ENCODE measurements at regions not wholly inside any gene's neighbourhood (a gene's known extent, or its start where the extent isn't known, plus 50 kb on each side); places are given as distances from the start of the nearest gene placed in this dataset.
"Not testable (repeated sequence)": the region's sequence is repeated elsewhere in the genome, so short reads cannot be mapped to it uniquely, and the experiment has no call there.

DNA sequence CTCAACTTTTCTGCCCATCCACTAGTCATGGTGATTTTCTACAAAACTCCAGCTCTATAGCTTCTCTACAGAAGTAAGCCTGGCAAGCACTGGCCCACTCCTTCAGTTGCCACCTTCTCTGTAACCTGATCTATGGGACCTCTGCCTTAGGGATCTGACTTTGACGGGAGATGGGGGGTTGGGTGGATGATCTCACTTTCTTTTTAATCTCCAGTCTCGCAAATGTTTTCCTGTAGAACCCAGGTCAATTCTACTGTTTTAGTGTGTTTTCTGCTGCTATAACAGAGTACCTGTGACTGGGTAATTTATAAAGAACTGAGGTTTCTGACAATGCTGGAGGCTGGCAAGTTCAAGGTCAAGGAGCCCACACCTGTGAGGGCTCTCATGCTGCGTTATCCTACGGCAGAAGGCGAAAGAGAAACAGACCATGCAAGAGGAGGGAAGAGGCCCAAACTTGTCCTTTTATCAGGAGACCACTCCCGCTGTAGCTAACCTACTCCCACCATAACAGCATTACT lies 189.9 kb upstream of the THRB start:
- no peak for DNase-seq (ENCODE audit: low spot score)
- Mint-ChIP-seq H3K36me3 (ENCODE audit: low read depth) (no peaks in the 10 kb centered on the region), H3K4me1 (ENCODE audit: low read depth) (peaks cover 17% of the 10 kb centered on the region), H3K9me3 (no peaks in the 10 kb centered on the region), H3K27ac (no peak overlapping the region), H3K4me3 (no peak overlapping the region), H3K27me3 (ENCODE audit: insufficient read depth) (peaks cover 47% of the 10 kb centered on the region)
- intact Hi-C loops (cut with micrococcal nuclease): loop anchor here (5.0 to 10.0 kb wide), 3 partner anchors 180 to 980 kb away; partner anchors contain the start of gene TOP2B

DNA sequence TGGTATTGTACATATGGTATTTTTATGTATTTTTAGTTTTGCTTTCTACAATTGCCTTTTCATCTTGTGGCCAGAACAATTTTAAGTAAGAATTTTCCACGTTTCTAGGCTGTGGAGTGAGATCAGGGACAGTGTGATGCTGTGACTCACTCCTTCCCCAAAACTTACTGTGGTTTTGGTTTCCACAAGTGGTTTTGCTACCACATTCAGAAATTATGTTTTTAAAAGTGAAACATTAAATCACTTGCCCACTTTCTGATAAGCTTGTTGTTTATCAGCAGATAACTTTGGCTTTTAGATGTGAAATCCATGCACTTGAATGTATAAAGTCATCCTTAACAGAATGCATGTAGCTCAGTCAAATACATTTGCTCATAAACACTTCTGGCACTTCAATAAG lies 192.2 kb upstream of the THRB start:
- Mint-ChIP-seq H3K4me3 (no peak overlapping the region), H3K4me1 (ENCODE audit: low read depth) (peaks cover 11% of the 10 kb centered on the region), H3K27me3 (ENCODE audit: insufficient read depth) (peaks cover 34% of the 10 kb centered on the region), H3K9me3 (no peaks in the 10 kb centered on the region), H3K27ac (no peak overlapping the region), H3K36me3 (ENCODE audit: low read depth) (no peaks in the 10 kb centered on the region)
- no peak for DNase-seq (ENCODE audit: low spot score)
- intact Hi-C loops (cut with micrococcal nuclease): loop anchor here (1.0 to 10.0 kb wide), 4 partner anchors 9 to 978 kb away; partner anchors contain the start of gene TOP2B

DNA sequence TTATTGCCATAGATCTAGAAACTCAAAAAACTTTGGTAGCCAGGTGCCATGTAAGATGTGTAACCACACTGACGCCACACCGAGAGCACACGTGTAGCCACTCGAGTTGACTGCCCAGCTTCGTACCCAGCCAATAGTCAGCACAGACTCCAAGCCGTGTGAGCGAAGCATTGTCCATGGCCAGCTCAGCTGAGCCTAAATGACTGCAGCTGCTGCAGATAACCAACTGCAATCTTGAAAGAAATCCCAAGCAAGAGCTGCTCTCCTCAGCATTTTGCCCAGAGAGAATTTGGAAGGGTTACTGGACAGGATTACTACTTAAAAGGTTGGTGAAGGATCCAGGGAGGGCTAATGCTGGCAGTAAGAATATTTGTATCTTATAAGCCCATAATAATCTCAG lies 193.0 kb upstream of the THRB start:
- no peak overlapping the region for H3K27ac Mint-ChIP-seq
- no peaks in the 10 kb centered on the region for H3K36me3 Mint-ChIP-seq (ENCODE audit: low read depth)
- H3K9me3 Mint-ChIP-seq: no peaks in the 10 kb centered on the region
- intact Hi-C loops (cut with micrococcal nuclease): loop anchor here (1.0 to 10.0 kb wide), 4 partner anchors 9 to 977 kb away; partner anchors contain the start of gene TOP2B
- no peak for DNase-seq (ENCODE audit: low spot score)
- H3K4me3 Mint-ChIP-seq: no peak overlapping the region
- H3K27me3 Mint-ChIP-seq (ENCODE audit: insufficient read depth): peaks cover 26% of the 10 kb centered on the region
- H3K4me1 Mint-ChIP-seq (ENCODE audit: low read depth): peaks cover 11% of the 10 kb centered on the region

DNA sequence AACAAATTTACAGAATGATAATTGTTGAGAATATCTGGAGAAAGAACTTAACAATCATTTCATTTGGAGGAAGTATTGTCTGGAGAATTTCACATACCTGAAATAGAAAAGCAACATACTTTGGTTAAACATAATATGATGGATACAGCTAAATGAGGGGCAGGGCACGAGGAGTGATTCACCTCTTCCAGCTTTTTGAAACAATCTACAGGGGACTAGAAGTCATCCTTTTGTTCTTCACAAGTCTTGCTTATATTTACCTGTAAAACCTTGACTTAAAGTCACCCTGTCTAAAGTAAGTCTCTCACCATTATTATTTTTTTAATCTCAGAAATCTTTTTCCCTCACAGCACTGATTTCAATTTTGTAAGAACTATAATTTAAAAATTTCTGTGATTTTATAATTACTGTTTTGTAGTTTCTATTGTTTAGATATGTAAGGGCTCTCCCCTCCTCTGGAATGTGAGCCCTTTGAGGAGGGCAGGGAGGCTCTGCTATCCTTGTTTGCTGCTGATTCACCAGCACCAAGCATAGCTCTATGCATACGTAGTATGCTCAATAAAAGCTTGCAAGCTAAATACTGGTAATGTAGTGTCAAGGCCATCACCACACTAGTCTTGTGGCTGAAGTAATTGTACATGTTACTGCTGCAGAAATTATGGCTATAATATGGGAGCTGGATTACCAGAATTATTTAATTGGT lies 193.9 kb upstream of the THRB start:
- no peak for DNase-seq (ENCODE audit: low spot score)
- no peak overlapping the region for H3K4me3 Mint-ChIP-seq
- intact Hi-C loops (cut with micrococcal nuclease): loop anchor here (10.0 kb wide), 2 partner anchors 184 to 976 kb away; partner anchors contain the start of gene TOP2B
- no peak overlapping the region for H3K27ac Mint-ChIP-seq
- H3K4me1 Mint-ChIP-seq (ENCODE audit: low read depth): peaks cover 11% of the 10 kb centered on the region
- no peaks in the 10 kb centered on the region for H3K9me3 Mint-ChIP-seq
- H3K36me3 Mint-ChIP-seq (ENCODE audit: low read depth): no peaks in the 10 kb centered on the region
- H3K27me3 Mint-ChIP-seq (ENCODE audit: insufficient read depth): peaks cover 21% of the 10 kb centered on the region

DNA sequence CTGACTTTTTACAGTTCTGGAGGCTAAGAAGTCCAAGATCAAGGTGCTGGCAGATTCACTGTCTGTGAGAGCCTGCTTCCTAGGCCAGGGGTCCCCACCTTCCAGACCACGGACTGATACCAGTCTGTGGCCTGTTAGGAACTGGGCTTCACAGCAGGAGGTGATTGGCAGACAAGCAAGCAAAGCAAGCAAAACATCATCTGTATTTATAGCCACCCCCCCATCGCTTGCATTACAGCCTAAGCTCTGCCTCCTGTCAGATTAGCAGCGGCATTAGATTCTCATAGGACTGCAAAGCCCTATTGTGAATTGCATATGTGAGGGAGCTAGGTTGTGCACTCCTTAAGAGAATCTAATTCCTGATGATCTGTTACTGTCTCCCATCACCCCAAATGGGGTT lies 194.7 kb upstream of the THRB start:
- DNase-seq (ENCODE audit: low spot score): no peak
- H3K27ac Mint-ChIP-seq: no peak overlapping the region
- no peak overlapping the region for H3K4me3 Mint-ChIP-seq
- no peaks in the 10 kb centered on the region for H3K9me3 Mint-ChIP-seq
- H3K27me3 Mint-ChIP-seq (ENCODE audit: insufficient read depth): peaks cover 17% of the 10 kb centered on the region
- H3K36me3 Mint-ChIP-seq (ENCODE audit: low read depth): no peaks in the 10 kb centered on the region
- H3K4me1 Mint-ChIP-seq (ENCODE audit: low read depth): peaks cover 11% of the 10 kb centered on the region
- intact Hi-C loops (cut with micrococcal nuclease): loop anchor here (10.0 kb wide), 2 partner anchors 185 to 975 kb away; partner anchors contain the start of gene TOP2B

DNA sequence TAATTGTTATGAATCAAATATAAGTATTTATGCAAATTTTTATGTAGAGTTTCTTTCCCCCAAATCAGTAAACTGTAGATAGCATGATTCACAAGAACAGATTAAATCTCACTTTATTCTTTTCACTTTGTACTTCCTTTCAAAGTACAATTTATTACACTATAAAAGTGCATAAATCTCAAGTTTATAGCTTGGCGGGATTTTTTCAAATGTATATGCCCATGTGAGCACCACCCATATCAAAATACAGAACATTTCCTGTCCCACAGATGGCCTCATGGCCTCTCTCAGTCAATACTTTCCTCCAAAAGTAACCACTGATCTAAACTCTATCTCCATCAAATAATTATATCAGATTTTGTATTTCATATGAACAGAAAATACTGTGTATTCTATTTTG lies 196.1 kb upstream of the THRB start:
- no peaks in the 10 kb centered on the region for H3K9me3 Mint-ChIP-seq
- no peak for DNase-seq (ENCODE audit: low spot score)
- H3K36me3 Mint-ChIP-seq (ENCODE audit: low read depth): no peaks in the 10 kb centered on the region
- intact Hi-C loops (cut with micrococcal nuclease): no loop called here
- H3K4me3 Mint-ChIP-seq: no peak overlapping the region
- no peak overlapping the region for H3K27ac Mint-ChIP-seq
- peaks cover 14% of the 10 kb centered on the region for H3K27me3 Mint-ChIP-seq (ENCODE audit: insufficient read depth)
- H3K4me1 Mint-ChIP-seq (ENCODE audit: low read depth): peaks cover 11% of the 10 kb centered on the region

DNA sequence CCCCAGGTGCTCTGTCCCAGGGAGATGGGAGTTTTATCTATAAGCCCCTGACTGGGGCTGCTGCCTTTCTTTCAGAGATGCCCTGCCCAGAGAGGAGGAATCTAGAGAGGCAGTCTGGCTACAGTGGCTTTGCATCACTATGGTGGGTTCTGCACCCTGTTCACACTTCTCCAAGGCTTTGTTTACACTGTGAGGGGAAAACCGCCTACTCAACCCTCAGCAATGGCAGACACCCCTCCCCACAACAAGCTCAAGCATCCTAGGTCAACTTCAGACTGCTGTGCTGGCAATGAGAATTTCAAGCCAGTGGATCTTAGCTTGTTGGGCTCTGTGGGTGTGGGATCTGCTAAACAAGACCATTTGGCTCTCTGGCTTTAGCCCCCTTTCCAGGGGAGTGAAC lies 204.4 kb upstream of the THRB start:
- H3K36me3 Mint-ChIP-seq (ENCODE audit: low read depth); H3K4me3 Mint-ChIP-seq; H3K27me3 Mint-ChIP-seq (ENCODE audit: insufficient read depth); intact Hi-C loops (cut with micrococcal nuclease); H3K4me1 Mint-ChIP-seq (ENCODE audit: low read depth); DNase-seq (ENCODE audit: low spot score); H3K27ac Mint-ChIP-seq; H3K9me3 Mint-ChIP-seq: not testable (repeated sequence)

DNA sequence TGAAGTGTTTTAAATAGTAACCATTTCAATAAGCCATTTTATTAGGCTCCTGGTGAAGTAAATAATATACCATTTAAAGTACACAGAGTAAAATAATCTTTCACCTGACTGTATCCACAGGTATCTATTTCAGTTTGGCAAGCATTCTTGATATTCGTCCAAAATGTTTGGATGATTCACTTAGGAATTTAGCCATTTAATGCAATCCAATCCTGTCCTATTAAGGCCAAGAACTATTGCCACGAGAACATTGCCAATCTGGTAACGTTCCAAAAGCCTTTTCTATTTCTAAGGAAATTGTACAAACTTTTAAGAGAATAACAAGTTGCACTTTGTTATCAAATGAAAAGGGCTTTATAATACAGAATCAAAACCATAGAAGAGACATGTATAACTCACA lies 209.8 kb upstream of the THRB start:
- H3K4me1 Mint-ChIP-seq (ENCODE audit: low read depth): no peaks in the 10 kb centered on the region
- no peaks in the 10 kb centered on the region for H3K9me3 Mint-ChIP-seq
- intact Hi-C loops (cut with micrococcal nuclease): no loop called here
- no peak overlapping the region for H3K4me3 Mint-ChIP-seq
- no peak overlapping the region for H3K27ac Mint-ChIP-seq
- no peak for DNase-seq (ENCODE audit: low spot score)
- H3K27me3 Mint-ChIP-seq (ENCODE audit: insufficient read depth): no peaks in the 10 kb centered on the region
- H3K36me3 Mint-ChIP-seq (ENCODE audit: low read depth): no peaks in the 10 kb centered on the region

DNA sequence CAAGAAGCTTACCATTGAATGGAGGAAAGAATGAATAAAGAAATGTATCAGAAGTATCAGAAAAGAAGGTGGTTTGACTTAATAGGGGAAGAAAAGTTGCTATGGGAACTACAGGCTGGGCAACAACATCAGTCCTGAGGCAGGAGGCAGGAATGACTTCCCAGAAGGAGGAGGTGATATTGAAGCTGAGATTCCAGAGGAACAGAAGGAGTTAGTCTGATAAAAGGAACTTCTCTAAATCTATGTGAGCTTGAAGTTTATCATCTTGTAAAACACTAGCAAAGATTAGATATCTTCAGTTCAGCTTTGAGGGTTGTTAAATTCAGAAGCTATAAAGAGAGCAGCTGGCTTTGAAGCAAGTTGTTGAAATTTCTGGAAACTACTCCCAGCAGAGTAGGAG lies 213.3 kb upstream of the THRB start:
- intact Hi-C loops (cut with micrococcal nuclease): no loop called here
- no peak overlapping the region for H3K4me3 Mint-ChIP-seq

DNA sequence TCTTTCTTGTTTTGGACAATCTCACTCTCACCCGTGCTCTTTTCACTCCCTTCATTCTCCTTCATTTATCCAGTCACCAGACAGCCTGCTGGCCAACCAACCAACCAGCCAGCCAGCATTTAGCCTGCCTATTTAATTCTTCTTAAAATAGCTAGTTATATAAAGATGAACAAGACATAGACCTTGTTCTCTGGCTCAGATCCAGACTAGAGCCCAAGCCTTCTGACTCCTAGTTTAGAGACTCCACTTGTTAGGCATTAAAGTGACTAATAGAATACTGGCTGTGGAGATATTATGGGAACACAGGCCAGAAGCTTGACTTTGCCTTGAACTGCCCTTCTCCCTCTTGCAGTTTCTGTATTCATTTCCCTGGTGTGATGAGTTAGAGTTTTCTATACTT lies 215.3 kb upstream of the THRB start:
- H3K9me3 Mint-ChIP-seq: no peaks in the 10 kb centered on the region
- no peaks in the 10 kb centered on the region for H3K4me1 Mint-ChIP-seq (ENCODE audit: low read depth)
- intact Hi-C loops (cut with micrococcal nuclease): no loop called here
- H3K27me3 Mint-ChIP-seq (ENCODE audit: insufficient read depth): no peaks in the 10 kb centered on the region
- no peak for DNase-seq (ENCODE audit: low spot score)
- H3K4me3 Mint-ChIP-seq: no peak overlapping the region
- no peaks in the 10 kb centered on the region for H3K36me3 Mint-ChIP-seq (ENCODE audit: low read depth)
- H3K27ac Mint-ChIP-seq: no peak overlapping the region

More for the DNA sequence above, 213.3 kb upstream of the THRB start:
- Mint-ChIP-seq H3K4me1 (ENCODE audit: low read depth) (no peaks in the 10 kb centered on the region), H3K9me3 (no peaks in the 10 kb centered on the region), H3K36me3 (ENCODE audit: low read depth) (no peaks in the 10 kb centered on the region), H3K27me3 (ENCODE audit: insufficient read depth) (no peaks in the 10 kb centered on the region), H3K27ac (no peak overlapping the region)
- no peak for DNase-seq (ENCODE audit: low spot score)

DNA sequence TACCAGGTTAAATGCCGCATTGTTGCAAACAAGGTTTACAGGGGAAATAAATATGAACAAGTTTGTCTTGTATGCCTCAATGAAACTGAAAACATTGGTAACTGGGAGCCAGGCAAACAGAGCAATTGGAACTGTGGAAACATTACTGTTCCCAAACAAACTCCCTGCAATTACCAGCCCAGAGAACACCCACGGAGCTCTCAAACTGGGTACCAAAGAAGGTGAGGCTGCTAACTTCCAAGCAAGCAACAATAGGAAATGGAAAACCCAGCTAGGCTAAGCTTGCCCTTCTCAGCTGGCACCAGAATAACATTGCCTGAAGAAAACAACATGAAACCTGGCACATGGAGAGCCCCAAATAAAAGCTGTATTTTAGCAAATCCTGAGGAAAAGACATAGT lies 218.9 kb upstream of the THRB start:
- intact Hi-C loops (cut with micrococcal nuclease): no loop called here
- DNase-seq (ENCODE audit: low spot score): no peak
- Mint-ChIP-seq H3K9me3 (no peaks in the 10 kb centered on the region), H3K4me1 (ENCODE audit: low read depth) (no peaks in the 10 kb centered on the region), H3K27me3 (ENCODE audit: insufficient read depth) (no peaks in the 10 kb centered on the region), H3K4me3 (no peak overlapping the region), H3K36me3 (ENCODE audit: low read depth) (no peaks in the 10 kb centered on the region), H3K27ac (no peak overlapping the region)

DNA sequence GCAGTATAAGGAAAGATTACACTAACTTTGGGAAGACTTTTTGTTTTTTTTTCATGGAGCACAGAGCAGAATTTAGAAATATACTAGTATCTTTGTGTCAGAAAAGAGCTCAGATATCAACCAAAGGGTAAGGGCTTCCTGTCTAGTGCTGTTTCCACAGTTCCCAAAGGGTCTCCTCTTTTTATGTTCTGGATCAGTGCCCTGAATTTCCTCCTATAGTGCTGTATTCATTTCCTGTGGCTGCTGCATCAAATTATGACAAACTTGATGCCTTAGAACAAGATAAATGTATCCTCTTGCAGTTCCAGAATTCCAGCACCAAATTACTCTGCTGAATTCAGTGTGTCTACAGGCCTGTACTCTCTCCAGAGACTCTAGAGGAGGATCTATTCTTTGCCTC lies 219.8 kb upstream of the THRB start:
- no peak for DNase-seq (ENCODE audit: low spot score)
- no peak overlapping the region for H3K4me3 Mint-ChIP-seq
- H3K27ac Mint-ChIP-seq: no peak overlapping the region
- intact Hi-C loops (cut with micrococcal nuclease): no loop called here
- no peaks in the 10 kb centered on the region for H3K4me1 Mint-ChIP-seq (ENCODE audit: low read depth)
- H3K27me3 Mint-ChIP-seq (ENCODE audit: insufficient read depth): no peaks in the 10 kb centered on the region
- no peaks in the 10 kb centered on the region for H3K9me3 Mint-ChIP-seq
- H3K36me3 Mint-ChIP-seq (ENCODE audit: low read depth): no peaks in the 10 kb centered on the region

DNA sequence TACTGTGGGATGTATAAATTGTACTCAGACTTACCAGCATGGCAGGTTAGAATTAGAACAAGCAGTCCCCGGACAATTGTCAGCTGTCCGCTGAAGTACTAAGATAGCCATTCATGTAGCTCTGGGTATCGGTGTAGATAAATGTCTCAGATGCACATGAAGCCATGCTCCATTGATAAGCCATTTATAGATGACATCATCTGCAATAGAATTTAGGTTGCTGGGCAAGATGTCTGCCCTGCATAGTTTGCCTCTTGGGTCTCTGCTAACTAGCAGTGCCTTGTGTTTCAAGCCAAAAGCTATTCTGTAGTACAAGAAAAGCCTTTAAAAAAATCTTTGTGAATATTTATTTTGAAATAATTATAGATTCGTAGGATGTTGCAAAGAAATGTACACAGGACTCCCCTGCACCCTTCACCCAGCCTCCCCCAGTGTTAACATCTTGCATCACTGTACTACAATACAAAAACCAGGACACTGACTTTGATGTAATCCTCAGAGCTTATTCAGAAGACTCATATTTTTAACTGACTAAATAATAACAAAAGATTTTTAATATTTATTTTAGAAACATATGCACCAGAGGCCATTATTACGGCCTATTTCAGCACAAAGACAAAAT lies 220.6 kb upstream of the THRB start:
- Mint-ChIP-seq H3K27me3 (ENCODE audit: insufficient read depth) (no peaks in the 10 kb centered on the region), H3K4me3 (no peak overlapping the region), H3K27ac (no peak overlapping the region), H3K4me1 (ENCODE audit: low read depth) (no peaks in the 10 kb centered on the region), H3K9me3 (no peaks in the 10 kb centered on the region), H3K36me3 (ENCODE audit: low read depth) (no peaks in the 10 kb centered on the region)
- intact Hi-C loops (cut with micrococcal nuclease): no loop called here
- DNase-seq (ENCODE audit: low spot score): no peak

All from activated T-helper 1 cell treated with anti-CD3 and anti-CD28 coated beads, Interleukin-12 subunit alpha, Interleukin-12 subunit beta, Interleukin-2, Interleukin-4 antibody, amounts not matched to agents 30 ng/mL and 10 ng/mL and 1 ng/mL, durations not matched to agents 14 hours and 24 hours and 36 hours (primary cell).